ENCODE measurements at regions not wholly inside any gene's neighbourhood (a gene's known extent, or its start where the extent isn't known, plus 50 kb on each side); places are given as distances from the start of the nearest gene placed in this dataset.
"Not testable (repeated sequence)": the region's sequence is repeated elsewhere in the genome, so short reads cannot be mapped to it uniquely, and the experiment has no call there.

- H3K4me3 ChIP-seq (ENCODE audit: low read length) = no peak overlapping the region
- peaks cover 59% of the 10 kb centered on the region for H3K27me3 ChIP-seq (ENCODE audit: control insufficient read depth, insufficient read depth, low read length)
- H3K9ac ChIP-seq (ENCODE audit: low read depth, low read length) = no peak overlapping the region
- no peaks in the 10 kb centered on the region for H3K36me3 ChIP-seq (ENCODE audit: insufficient read depth, low read length)
- peaks cover 17% of the 10 kb centered on the region for H3K4me1 ChIP-seq (ENCODE audit: control insufficient read depth, insufficient read depth, low read length)
- H3K9me3 ChIP-seq (replicated peaks; ENCODE audit: low read length) = no peaks in the 10 kb centered on the region
- peak overlapping the region; percentile 4 for H3K4me2 ChIP-seq (ENCODE audit: low read length)
Observed at GRCh38 chr1:212513586-212513985, 80.9 kb downstream of the NENF start.

- peaks cover 17% of the 10 kb centered on the region for H3K4me1 ChIP-seq (ENCODE audit: control insufficient read depth, insufficient read depth, low read length)
- H3K9ac ChIP-seq (ENCODE audit: low read depth, low read length) = no peak overlapping the region
- peak overlapping the region; percentile 4 for H3K4me2 ChIP-seq (ENCODE audit: low read length)
- H3K4me3 ChIP-seq (ENCODE audit: low read length) = no peak overlapping the region
- H3K9me3 ChIP-seq (replicated peaks; ENCODE audit: low read length) = no peaks in the 10 kb centered on the region
- H3K27me3 ChIP-seq (ENCODE audit: control insufficient read depth, insufficient read depth, low read length) = peaks cover 59% of the 10 kb centered on the region
- H3K36me3 ChIP-seq (ENCODE audit: insufficient read depth, low read length) = no peaks in the 10 kb centered on the region
Observed at GRCh38 chr1:212514056-212514614, 81.4 kb downstream of the NENF start.

GRCh38 chr1:212514782-212515181 is 82.1 kb downstream of the NENF start:
- no peaks in the 10 kb centered on the region for H3K36me3 ChIP-seq (ENCODE audit: insufficient read depth, low read length)
- no peak overlapping the region for H3K9ac ChIP-seq (ENCODE audit: low read depth, low read length)
- H3K27me3 ChIP-seq (ENCODE audit: control insufficient read depth, insufficient read depth, low read length) = peaks cover 60% of the 10 kb centered on the region
- H3K4me2 ChIP-seq (ENCODE audit: low read length) = no peak overlapping the region
- H3K4me1 ChIP-seq (ENCODE audit: control insufficient read depth, insufficient read depth, low read length) = peaks cover 17% of the 10 kb centered on the region
- H3K4me3 ChIP-seq (ENCODE audit: low read length) = no peak overlapping the region
- no peaks in the 10 kb centered on the region for H3K9me3 ChIP-seq (replicated peaks; ENCODE audit: low read length)

GRCh38 chr1:212515329-212515760 is 82.6 kb downstream of the NENF start:
- H3K4me2 ChIP-seq (ENCODE audit: low read length) = no peak overlapping the region
- no peak overlapping the region for H3K9ac ChIP-seq (ENCODE audit: low read depth, low read length)
- no peak overlapping the region for H3K4me3 ChIP-seq (ENCODE audit: low read length)
- H3K4me1 ChIP-seq (ENCODE audit: control insufficient read depth, insufficient read depth, low read length) = peaks cover 17% of the 10 kb centered on the region
- H3K36me3 ChIP-seq (ENCODE audit: insufficient read depth, low read length) = no peaks in the 10 kb centered on the region
- H3K9me3 ChIP-seq (replicated peaks; ENCODE audit: low read length) = no peaks in the 10 kb centered on the region
- peaks cover 61% of the 10 kb centered on the region for H3K27me3 ChIP-seq (ENCODE audit: control insufficient read depth, insufficient read depth, low read length)

GRCh38 chr1:212516012-212516411 is 83.3 kb downstream of the NENF start:
- not testable (repeated sequence) for H3K4me3 ChIP-seq (ENCODE audit: low read length); H3K9me3 ChIP-seq (replicated peaks; ENCODE audit: low read length)
- peaks cover 61% of the 10 kb centered on the region for H3K27me3 ChIP-seq (ENCODE audit: control insufficient read depth, insufficient read depth, low read length)

GRCh38 chr1:212518188-212519054 is 85.7 kb downstream of the NENF start:
- Histone ChIP-seq H3K36me3 (ENCODE audit: insufficient read depth, low read length) (no peaks in the 10 kb centered on the region), H3K9ac (ENCODE audit: low read depth, low read length) (no peak overlapping the region), H3K4me2 (ENCODE audit: low read length) (no peak overlapping the region), H3K4me1 (ENCODE audit: control insufficient read depth, insufficient read depth, low read length) (peaks cover 9% of the 10 kb centered on the region), H3K27me3 (ENCODE audit: control insufficient read depth, insufficient read depth, low read length) (peaks cover 60% of the 10 kb centered on the region), H3K9me3 (replicated peaks; ENCODE audit: low read length) (no peaks in the 10 kb centered on the region), H3K4me3 (ENCODE audit: low read length) (no peak overlapping the region)

More at GRCh38 chr1:212516012-212516411, 83.3 kb downstream of the NENF start:
- H3K4me1 ChIP-seq (ENCODE audit: control insufficient read depth, insufficient read depth, low read length) = peaks cover 17% of the 10 kb centered on the region
- H3K4me2 ChIP-seq (ENCODE audit: low read length); H3K9ac ChIP-seq (ENCODE audit: low read depth, low read length); H3K36me3 ChIP-seq (ENCODE audit: insufficient read depth, low read length): not testable (repeated sequence)

- Histone ChIP-seq H3K9ac (ENCODE audit: low read depth, low read length) (no peak overlapping the region), H3K4me2 (ENCODE audit: low read length) (no peak overlapping the region), H3K36me3 (ENCODE audit: insufficient read depth, low read length) (no peaks in the 10 kb centered on the region), H3K9me3 (replicated peaks; ENCODE audit: low read length) (no peaks in the 10 kb centered on the region), H3K4me3 (ENCODE audit: low read length) (no peak overlapping the region), H3K27me3 (ENCODE audit: control insufficient read depth, insufficient read depth, low read length) (peaks cover 53% of the 10 kb centered on the region), H3K4me1 (ENCODE audit: control insufficient read depth, insufficient read depth, low read length) (peaks cover 3% of the 10 kb centered on the region)
Observed at GRCh38 chr1:212519131-212519530, 86.4 kb downstream of the NENF start.

GRCh38 chr1:212520299-212520698 is 87.6 kb downstream of the NENF start:
- H3K27me3 ChIP-seq (ENCODE audit: control insufficient read depth, insufficient read depth, low read length) = peaks cover 55% of the 10 kb centered on the region
- no peak overlapping the region for H3K4me3 ChIP-seq (ENCODE audit: low read length)
- no peak overlapping the region for H3K4me2 ChIP-seq (ENCODE audit: low read length)
- H3K9ac ChIP-seq (ENCODE audit: low read depth, low read length) = no peak overlapping the region
- no peaks in the 10 kb centered on the region for H3K4me1 ChIP-seq (ENCODE audit: control insufficient read depth, insufficient read depth, low read length)
- no peaks in the 10 kb centered on the region for H3K9me3 ChIP-seq (replicated peaks; ENCODE audit: low read length)
- H3K36me3 ChIP-seq (ENCODE audit: insufficient read depth, low read length) = no peaks in the 10 kb centered on the region

- peaks cover 53% of the 10 kb centered on the region for H3K27me3 ChIP-seq (ENCODE audit: control insufficient read depth, insufficient read depth, low read length)
- no peaks in the 10 kb centered on the region for H3K9me3 ChIP-seq (replicated peaks; ENCODE audit: low read length)
- H3K4me3 ChIP-seq (ENCODE audit: low read length) = no peak overlapping the region
- no peak overlapping the region for H3K4me2 ChIP-seq (ENCODE audit: low read length)
- no peaks in the 10 kb centered on the region for H3K4me1 ChIP-seq (ENCODE audit: control insufficient read depth, insufficient read depth, low read length)
- no peaks in the 10 kb centered on the region for H3K36me3 ChIP-seq (ENCODE audit: insufficient read depth, low read length)
- H3K9ac ChIP-seq (ENCODE audit: low read depth, low read length) = no peak overlapping the region
Observed at GRCh38 chr1:212520746-212521145, 87.8 kb upstream of the ATF3 start.

GRCh38 chr1:212525479-212526110 is 83.0 kb upstream of the ATF3 start:
- Histone ChIP-seq H3K4me1 (ENCODE audit: control insufficient read depth, insufficient read depth, low read length) (no peaks in the 10 kb centered on the region), H3K36me3 (ENCODE audit: insufficient read depth, low read length) (no peaks in the 10 kb centered on the region), H3K9ac (ENCODE audit: low read depth, low read length) (no peak overlapping the region), H3K9me3 (replicated peaks; ENCODE audit: low read length) (no peaks in the 10 kb centered on the region), H3K4me3 (ENCODE audit: low read length) (no peak overlapping the region), H3K4me2 (ENCODE audit: low read length) (no peak overlapping the region), H3K27me3 (ENCODE audit: control insufficient read depth, insufficient read depth, low read length) (peaks cover 56% of the 10 kb centered on the region)

GRCh38 chr1:212526111-212526491 is 82.5 kb upstream of the ATF3 start:
- Histone ChIP-seq H3K4me3 (ENCODE audit: low read length) (no peak overlapping the region), H3K27me3 (ENCODE audit: control insufficient read depth, insufficient read depth, low read length) (peaks cover 59% of the 10 kb centered on the region), H3K4me2 (ENCODE audit: low read length) (no peak overlapping the region), H3K9me3 (replicated peaks; ENCODE audit: low read length) (no peaks in the 10 kb centered on the region), H3K36me3 (ENCODE audit: insufficient read depth, low read length) (no peaks in the 10 kb centered on the region), H3K4me1 (ENCODE audit: control insufficient read depth, insufficient read depth, low read length) (no peaks in the 10 kb centered on the region), H3K9ac (ENCODE audit: low read depth, low read length) (no peak overlapping the region)
